GM18951 (cell line): ENCODE measurements at regions not wholly inside any gene's neighbourhood (a gene's known extent, or its start where the extent isn't known, plus 50 kb on each side); places are given as distances from the start of the nearest gene placed in this dataset.

Experiments used
- POLR2A ChIP-seq: IDR thresholded peaks from 4 replicates; pipeline ENCODE4 v1.6.1; 2011; ENCODE audit warnings: mild to moderate bottlenecking; ENCODE audit not compliant: insufficient read length, insufficient read depth; ENCODE audit errors: extremely low read depth
- in situ Hi-C: fragments of 300-500 bp; cut with MboI; formaldehyde crosslinking; loops from one replicate; pipeline ENCODE4 v1.12.0; 2022; ENCODE audit warnings: low sequenced_read_pairs, mixed read lengths, inconsistent platforms; ENCODE audit not compliant: unreplicated experiment

- TF ChIP-seq POLR2A, result no peak
- in situ Hi-C loops, result no loop called here
These were observed 281.7 kb downstream of the SLCO4C1 start for GRCh38 chr5:102014371-102014770.

- in situ Hi-C loops, result no loop called here
- TF ChIP-seq POLR2A, result no peak
These were observed 285.4 kb downstream of the SLCO4C1 start for GRCh38 chr5:102010644-102011043.

- in situ Hi-C loops, result no loop called here
These were observed 298.8 kb downstream of the SLCO4C1 start for GRCh38 chr5:101997235-101997634.

GRCh38 chr5:101995585-101995984 is 300.5 kb downstream of the SLCO4C1 start:
- in situ Hi-C loops, result no loop called here

More at GRCh38 chr5:101997235-101997634, 298.8 kb downstream of the SLCO4C1 start:
- no peak for TF ChIP-seq POLR2A

GRCh38 chr5:101991486-101991885 is 304.6 kb downstream of the SLCO4C1 start:
- no peak for TF ChIP-seq POLR2A
- in situ Hi-C loops, result no loop called here

More at GRCh38 chr5:101995585-101995984, 300.5 kb downstream of the SLCO4C1 start:
- no peak for TF ChIP-seq POLR2A

GRCh38 chr5:101989659-101990058 is 306.4 kb downstream of the SLCO4C1 start:
- in situ Hi-C loops, result no loop called here

GRCh38 chr5:101977729-101978345 is 318.2 kb downstream of the SLCO4C1 start:
- no peak for TF ChIP-seq POLR2A
- in situ Hi-C loops, result no loop called here

More at GRCh38 chr5:101989659-101990058, 306.4 kb downstream of the SLCO4C1 start:
- no peak for TF ChIP-seq POLR2A

- TF ChIP-seq POLR2A, result no peak
- in situ Hi-C loops, result no loop called here
These were observed 319.2 kb downstream of the SLCO4C1 start for GRCh38 chr5:101976933-101977332.

- in situ Hi-C loops, result no loop called here
- TF ChIP-seq POLR2A, result no peak
These were observed 326.3 kb downstream of the SLCO4C1 start for GRCh38 chr5:101969742-101970141.

- in situ Hi-C loops, result no loop called here
- TF ChIP-seq POLR2A, result no peak
These were observed 329.6 kb downstream of the SLCO4C1 start for GRCh38 chr5:101966476-101966875.

GRCh38 chr5:101955891-101956290 is 340.2 kb downstream of the SLCO4C1 start:
- in situ Hi-C loops, result no loop called here

GRCh38 chr5:101950019-101950418 is 346.1 kb downstream of the SLCO4C1 start:
- no peak for TF ChIP-seq POLR2A
- in situ Hi-C loops, result no loop called here

More at GRCh38 chr5:101955891-101956290, 340.2 kb downstream of the SLCO4C1 start:
- TF ChIP-seq POLR2A, result no peak

GRCh38 chr5:101948615-101949014 is 347.5 kb downstream of the SLCO4C1 start:
- no peak for TF ChIP-seq POLR2A
- in situ Hi-C loops, result no loop called here

- TF ChIP-seq POLR2A, result no peak
- in situ Hi-C loops, result no loop called here
These were observed 352.3 kb downstream of the SLCO4C1 start for GRCh38 chr5:101943784-101944183.
